Psoas muscle (tissue), 7 donors: ENCODE measurements at regions not wholly inside any gene's neighbourhood (a gene's known extent, or its start where the extent isn't known, plus 50 kb on each side); places are given as distances from the start of the nearest gene placed in this dataset.

Source experiments
- ATAC-seq, 4 donors: fragments of 200-7000 bp; cut with Tn5 transposase; one replicate each; pipeline ENCODE4 v1.9.1; 2020; ENCODE audit warnings: moderate library complexity in 3 of 4, mild to moderate bottlenecking in 2 of 4
- DNase-seq, 2 donors: peaks; one replicate each; pipeline ENCODE4 v3.0.0-alpha.2; 2020
- H3K27ac ChIP-seq: fragments of 200-600 bp; one replicate; pipeline ENCODE4 v1.8.0; 2022
- H3K27me3 ChIP-seq, 3 donors: fragments of 200-600 bp in 1 of 3; one replicate each; pipeline versions ENCODE4 v1.6.1 to v1.8.0; 2013 to 2022; ENCODE audit warnings: low read length in 2 of 3, mild to moderate bottlenecking in 2 of 3, moderate library complexity in 1 of 3; ENCODE audit not compliant: insufficient read depth in 3 of 3
- H3K36me3 ChIP-seq, 2 donors: fragments of 200-600 bp in 1 of 2; one replicate each; pipeline versions ENCODE4 v1.6.1 to v1.8.0; 2013 to 2022; ENCODE audit warnings: low read depth in 1 of 2, mild to moderate bottlenecking in 1 of 2, moderate library complexity in 1 of 2; ENCODE audit not compliant: insufficient read depth in 1 of 2
- H3K4me1 ChIP-seq: fragments of 200-600 bp; one replicate; pipeline ENCODE4 v1.8.0; 2022
- H3K4me3 ChIP-seq: fragments of 200-600 bp; one replicate; pipeline ENCODE4 v1.8.0; 2022; ENCODE audit warnings: mild to moderate bottlenecking
- H3K9me3 ChIP-seq: fragments of 200-600 bp; one replicate; pipeline ENCODE4 v1.8.0; 2022
- CTCF ChIP-seq: fragments of 200-600 bp; IDR thresholded peaks from one replicate; pipeline ENCODE4 v1.8.0; 2022; ENCODE audit warnings: antibody characterized with exemption
- WGBS, 3 donors: extraction: QIAGEN DNeasy Blood & Tissue Kit; methylation state at CpG; one replicate each; pipeline versions ENCODE4 v1.1.6 to v1.1.7; 2013; 5-methylcytosine and 5-hydroxymethylcytosine counted together
- intact Hi-C, 2 donors: fragments of 100-400 bp; cut with DNase I; formaldehyde crosslinking; loops; one replicate each; pipeline versions ENCODE4 v1.11.0 to v1.14.2; 2022
- donor health status: healthy with polysubstance abuse.
- donor health status: DM: no; HTN: no; CAD: no; lungs with moderate emphysema.
- donor health status: Bipolar disorder and iron deficiency.
- donor health status: healthy.
- donor health status: DM: yes; HTN: yes; CAD: no.
- donor health status: DM: no; HTN: no; CAD: no.
- donor health status: DM: yes; HTN: yes; CAD: no.

DNA sequence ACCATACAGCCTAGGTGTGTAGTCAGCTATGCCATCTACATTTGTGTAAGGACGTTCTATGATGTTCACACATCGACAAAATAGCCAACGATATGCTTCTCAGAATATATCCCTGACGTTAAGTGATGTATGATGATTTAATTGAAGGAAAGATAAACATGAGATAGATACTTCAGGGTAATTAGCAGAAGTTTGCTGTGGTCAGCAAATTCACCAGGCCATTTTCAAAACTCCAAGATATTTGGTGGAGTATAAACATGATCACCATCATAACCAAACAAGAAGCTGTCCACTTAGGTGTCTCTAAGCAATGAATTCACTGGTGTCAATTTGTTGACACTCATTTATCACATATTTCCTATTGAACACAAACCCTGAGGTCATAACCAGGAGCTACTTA lies 885.6 kb upstream of the NR2F2 start:
- H3K27me3 ChIP-seq, result no peaks in the 10 kb centered on the region
- DNase-seq (no peak), ATAC-seq (no peak)
- H3K36me3 ChIP-seq, result no peaks in the 10 kb centered on the region
- no peak for TF ChIP-seq CTCF
- intact Hi-C loops, result no loop called here
- H3K4me3 ChIP-seq, result no peak overlapping the region
- WGBS, 3 donors, result 83 to 95% (median 95%) methylated on average over 4 of the region's 4 CpGs
- no peak overlapping the region for H3K27ac ChIP-seq
- no peaks in the 10 kb centered on the region for H3K9me3 ChIP-seq
- H3K4me1 ChIP-seq, result no peaks in the 10 kb centered on the region

- Histone ChIP-seq H3K4me1 (no peaks in the 10 kb centered on the region), H3K27ac (no peak overlapping the region), H3K4me3 (no peak overlapping the region), H3K9me3 (no peaks in the 10 kb centered on the region), H3K27me3 (no peaks in the 10 kb centered on the region), H3K36me3 (no peaks in the 10 kb centered on the region)
- intact Hi-C loops, result no loop called here
- ATAC-seq, result no peak
- no peak for TF ChIP-seq CTCF
- WGBS, 3 donors, result 43 to 47% (median 47%) methylated on average over 2 of the region's 2 CpGs
- no peak for DNase-seq
Measured at GRCh38 chr15:95446854-95447253, 883.6 kb upstream of the NR2F2 start.

- no peaks in the 10 kb centered on the region for H3K36me3 ChIP-seq
- no peaks in the 10 kb centered on the region for H3K27me3 ChIP-seq
- DNase-seq (no peak), ATAC-seq (no peak)
- H3K4me1 ChIP-seq, result no peaks in the 10 kb centered on the region
- no peak overlapping the region for H3K4me3 ChIP-seq
- 80 to 89% (median 85%) methylated on average over 4 of the region's 4 CpGs for WGBS, 3 donors
- no peaks in the 10 kb centered on the region for H3K9me3 ChIP-seq
- intact Hi-C loops, result no loop called here
- no peak overlapping the region for H3K27ac ChIP-seq
- no peak for TF ChIP-seq CTCF
Measured at GRCh38 chr15:95447486-95447885, 883.0 kb upstream of the NR2F2 start.

DNA sequence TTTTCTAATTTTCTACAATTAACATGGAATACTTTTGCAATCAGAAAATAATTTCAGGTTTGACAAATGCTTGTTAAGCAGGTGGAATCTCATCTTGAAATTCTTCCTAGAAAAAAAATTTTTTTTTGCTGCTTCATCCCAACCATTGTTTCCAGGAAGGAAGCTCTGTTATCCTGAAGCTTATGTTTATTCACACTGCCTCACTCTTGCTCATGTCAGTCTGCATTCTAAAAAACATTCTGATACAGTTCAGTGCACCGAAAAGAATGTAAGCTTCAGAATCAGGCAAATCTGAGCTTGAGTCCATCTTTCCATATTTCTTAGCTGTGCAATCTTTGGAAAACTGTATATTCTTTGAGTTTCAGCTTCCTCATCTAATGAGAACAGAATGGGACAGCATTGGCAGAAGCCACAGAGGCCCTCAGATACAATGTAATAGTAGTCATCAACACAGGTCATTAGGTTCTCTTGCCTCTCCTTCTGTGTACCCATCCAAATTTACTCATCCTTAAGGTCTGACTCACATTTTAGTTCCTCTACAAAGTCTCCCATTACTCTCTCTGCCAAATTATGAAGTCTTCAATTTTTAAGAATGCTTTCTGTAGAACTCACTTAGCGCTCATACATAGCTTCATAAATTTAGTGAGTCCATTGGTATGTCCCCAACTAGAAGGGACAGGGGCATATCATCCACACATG lies 881.8 kb upstream of the NR2F2 start:
- TF ChIP-seq CTCF, result no peak
- intact Hi-C loops, result no loop called here
- no peaks in the 10 kb centered on the region for H3K36me3 ChIP-seq
- no peaks in the 10 kb centered on the region for H3K27me3 ChIP-seq
- no peaks in the 10 kb centered on the region for H3K9me3 ChIP-seq
- no peak overlapping the region for H3K4me3 ChIP-seq
- H3K27ac ChIP-seq, result no peak overlapping the region
- DNase-seq (no peak), ATAC-seq (no peak)
- H3K4me1 ChIP-seq, result no peaks in the 10 kb centered on the region
- 88 to 90% (median 89%) methylated on average over 2 of the region's 2 CpGs for WGBS, 3 donors

DNA sequence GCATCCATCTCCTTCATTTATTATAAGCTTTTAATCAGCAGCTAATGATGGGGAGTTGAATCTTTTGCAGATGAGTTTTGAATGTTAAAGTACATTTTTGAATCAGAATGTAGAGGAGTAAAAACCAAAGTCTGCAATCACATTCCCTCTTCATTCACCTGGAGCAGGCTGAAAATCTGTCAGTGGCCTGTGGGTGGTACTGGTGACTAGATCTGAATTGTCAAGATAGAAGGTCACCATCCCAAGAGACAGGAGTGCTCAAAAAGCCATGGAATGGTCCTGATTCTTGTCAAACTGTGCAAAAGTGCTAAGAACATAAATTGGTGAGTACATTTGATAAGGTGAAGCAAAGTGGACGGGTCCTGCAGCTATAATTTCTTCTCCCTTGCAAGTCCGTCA lies 881.3 kb upstream of the NR2F2 start:
- no peak for TF ChIP-seq CTCF
- H3K36me3 ChIP-seq, result no peaks in the 10 kb centered on the region
- no peak overlapping the region for H3K4me3 ChIP-seq
- no peaks in the 10 kb centered on the region for H3K9me3 ChIP-seq
- WGBS, 3 donors, result 91 to 95% (median 92%) methylated on average over 2 of the region's 2 CpGs
- intact Hi-C loops, result no loop called here
- no peaks in the 10 kb centered on the region for H3K4me1 ChIP-seq
- H3K27ac ChIP-seq, result no peak overlapping the region
- no peak for ATAC-seq
- no peaks in the 10 kb centered on the region for H3K27me3 ChIP-seq
- no peak for DNase-seq
